SK-N-SH (cell line): ENCODE measurements at regions not wholly inside any gene's neighbourhood (a gene's known extent, or its start where the extent isn't known, plus 50 kb on each side); places are given as distances from the start of the nearest gene placed in this dataset.

Source experiments
- CTCF ChIA-PET: fragments of 300-600, 350-600 bp; formaldehyde crosslinking; extraction: SDS; loops from one replicate; lab custom pipeline; 2021; lab: Yijun Ruan, JAX
- POLR2A ChIA-PET: fragments of 350-600 bp; sonication (Branson Sonifier 250); formaldehyde crosslinking; extraction: SDS; loops from one replicate; lab custom pipeline; 2020; ENCODE audit warnings: antibody characterized with exemption, inconsistent platforms; lab: Yijun Ruan, JAX
- DNase-seq: peaks from one replicate; pipeline ENCODE4 v3.0.0; 2012
- H2AFZ ChIP-seq: fragments of 200-600 bp; sonication (generic); 2 replicates; pipeline ENCODE4 v1.8.1; 2016; ENCODE audit warnings: antibody characterized with exemption, mild to moderate bottlenecking, low read depth
- H3F3A ChIP-seq: fragments of 200-600 bp; sonication (generic); replicated peaks from 2 replicates; pipeline ENCODE3; 2016; ENCODE audit warnings: antibody characterized with exemption, mild to moderate bottlenecking; ENCODE audit not compliant: insufficient read depth
- H3K27ac ChIP-seq, 2 experiments: fragments of 200-500 bp in 1 of 2; fragments of 200-600 bp in 1 of 2; sonication (Bioruptor generic) in 1 of 2; sonication (generic), shearing (Covaris generic) in 1 of 2; 2 replicates each; pipeline versions ENCODE4 v1.5.1 to v1.6.1; 2014 to 2016; ENCODE audit warnings: low read depth in 2 of 2, inconsistent platforms in 1 of 2, low read length in 1 of 2, mild to moderate bottlenecking in 1 of 2, mixed read lengths in 1 of 2
- H3K27me3 ChIP-seq: fragments of 200-600 bp; sonication (generic), shearing (Covaris generic); 2 replicates; pipeline ENCODE4 v1.6.1; 2016; ENCODE audit warnings: mixed run types; ENCODE audit not compliant: insufficient read depth
- H3K36me3 ChIP-seq, 2 experiments: fragments of 200-500 bp in 1 of 2; fragments of 200-600 bp in 1 of 2; sonication (Bioruptor generic) in 1 of 2; sonication (generic) in 1 of 2; replicated peaks in 1 of 2; 2 replicates each; pipeline versions ENCODE3 to v1.5.1; 2014 to 2016; ENCODE audit warnings: low read length in 1 of 2, mild to moderate bottlenecking in 1 of 2; ENCODE audit not compliant: insufficient read depth in 2 of 2, control insufficient read depth in 1 of 2
- H3K4me1 ChIP-seq, 2 experiments: fragments of 200-500 bp in 1 of 2; fragments of 200-600 bp in 1 of 2; sonication (Bioruptor generic) in 1 of 2; sonication (generic), shearing (Covaris generic) in 1 of 2; 2 replicates each; pipeline versions ENCODE4 v1.5.1 to v1.6.1; 2014 to 2016; ENCODE audit warnings: low read depth in 1 of 2, low read length in 1 of 2, mixed run types in 1 of 2; ENCODE audit not compliant: insufficient read depth in 2 of 2, control insufficient read depth in 1 of 2
- H3K4me2 ChIP-seq: fragments of 200-600 bp; sonication (generic), shearing (Covaris generic); 2 replicates; pipeline ENCODE4 v1.6.1; 2017; ENCODE audit warnings: mixed run types
- H3K4me3 ChIP-seq, 2 experiments: fragments of 200-500 bp in 1 of 2; fragments of 200-600 bp in 1 of 2; sonication (Bioruptor generic) in 1 of 2; sonication (generic), shearing (Covaris generic) in 1 of 2; 2 replicates each; pipeline versions ENCODE4 v1.5.1 to v1.8.1; 2014 to 2016; ENCODE audit warnings: low read depth in 2 of 2, inconsistent platforms in 1 of 2, low read length in 1 of 2, mild to moderate bottlenecking in 1 of 2, mixed read lengths in 1 of 2, moderate library complexity in 1 of 2
- H3K79me2 ChIP-seq: fragments of 200-600 bp; sonication (generic); 2 replicates; pipeline ENCODE4 v1.8.1; 2017; ENCODE audit warnings: mild to moderate bottlenecking; ENCODE audit not compliant: insufficient read depth
- H3K9ac ChIP-seq: fragments of 200-600 bp; sonication (generic); 2 replicates; pipeline ENCODE4 v1.6.1; 2017; ENCODE audit warnings: mixed run types
- H3K9me2 ChIP-seq: fragments of 200-600 bp; sonication (generic); 2 replicates; pipeline ENCODE4 v1.6.1; 2017; ENCODE audit warnings: mixed run types
- H3K9me3 ChIP-seq: fragments of 200-600 bp; sonication (generic); 2 replicates; pipeline ENCODE4 v1.6.1; 2017; ENCODE audit warnings: mixed run types, mild to moderate bottlenecking, moderate library complexity
- H4K20me1 ChIP-seq: fragments of 200-600 bp; sonication (generic); 2 replicates; pipeline ENCODE4 v1.6.1; 2017; ENCODE audit warnings: mild to moderate bottlenecking, mixed run types; ENCODE audit not compliant: insufficient read depth
- CHD2 ChIP-seq: fragments of 150-350 bp; IDR thresholded peaks from 2 replicates; pipeline ENCODE4 v1.6.1; 2018; ENCODE audit warnings: low read length; ENCODE audit not compliant: partially characterized antibody
- FOSL2 ChIP-seq: IDR thresholded peaks from 2 replicates; pipeline ENCODE4 v1.4.0; 2012; ENCODE audit warnings: low read depth, mild to moderate bottlenecking, moderate library complexity, borderline replicate concordance
- FOXJ3 ChIP-seq: sonication (generic); formaldehyde crosslinking; IDR thresholded peaks from 2 replicates; pipeline ENCODE4 v1.5.1; 2020; ENCODE audit warnings: mild to moderate bottlenecking, missing genetic modification reagents
- GABPA ChIP-seq: IDR thresholded peaks from 2 replicates; pipeline ENCODE4 v1.4.0; 2012; ENCODE audit warnings: low read depth, mild to moderate bottlenecking
- GATA2 ChIP-seq: sonication (generic); formaldehyde crosslinking; IDR thresholded peaks from 2 replicates; pipeline ENCODE4 v1.5.0; 2020; ENCODE audit warnings: mild to moderate bottlenecking, missing genetic modification reagents
- NFIC ChIP-seq: IDR thresholded peaks from 2 replicates; pipeline ENCODE4 v1.4.0; 2012; ENCODE audit warnings: borderline replicate concordance
- RXRA ChIP-seq: IDR thresholded peaks from 2 replicates; pipeline ENCODE4 v1.4.0; 2012; ENCODE audit warnings: low read depth, mild to moderate bottlenecking, borderline replicate concordance
- SIN3A ChIP-seq: IDR thresholded peaks from 2 replicates; pipeline ENCODE4 v1.6.1; 2012; ENCODE audit warnings: low read depth, mild to moderate bottlenecking, low read length, moderate library complexity, borderline replicate concordance
- SMC3 ChIP-seq: IDR thresholded peaks from 2 replicates; pipeline ENCODE4 v1.6.1; 2012; ENCODE audit warnings: low read depth, low read length, improper control_type of control experiment
- TAF1 ChIP-seq: IDR thresholded peaks from 2 replicates; pipeline ENCODE4 v1.6.1; 2012; ENCODE audit warnings: low read depth, mild to moderate bottlenecking, low read length, moderate library complexity, borderline replicate concordance
- TCF12 ChIP-seq: IDR thresholded peaks from 2 replicates; pipeline ENCODE4 v1.4.0; 2012
- USF1 ChIP-seq: IDR thresholded peaks from 2 replicates; pipeline ENCODE4 v1.4.0; 2012; ENCODE audit warnings: low read depth, borderline replicate concordance
- USF2 ChIP-seq: fragments of 150-350 bp; IDR thresholded peaks from 2 replicates; pipeline ENCODE4 v1.6.1; 2017; ENCODE audit warnings: antibody characterized with exemption, low read length, low read depth, borderline replicate concordance
- YY1 ChIP-seq: IDR thresholded peaks from 2 replicates; pipeline ENCODE4 v1.4.0; 2012; ENCODE audit warnings: low read depth, mild to moderate bottlenecking
- ZBTB33 ChIP-seq: IDR thresholded peaks from 2 replicates; pipeline ENCODE4 v1.4.0; 2012; ENCODE audit warnings: low read depth, borderline replicate concordance
- WGBS: methylation state at CpG from one replicate; pipeline ENCODE4 v1.1.6; 2017; ENCODE audit warnings: low lambda C conversion rate; 5-methylcytosine and 5-hydroxymethylcytosine counted together
- TF ChIP-seq, protein P1 (sequence below): fragments of 150-350 bp; IDR thresholded peaks from 2 replicates; pipeline ENCODE4 v1.6.1; 2016; ENCODE audit warnings: mild to moderate bottlenecking, low read depth, low read length
- TF ChIP-seq, protein P2 (sequence below): fragments of 200-600 bp; sonication (generic); IDR thresholded peaks from 2 replicates; pipeline ENCODE4 v1.6.1; 2017; ENCODE audit warnings: antibody characterized with exemption, mild to moderate bottlenecking, moderate library complexity

GRCh38 chr6:10033223-10033829 lies 381.5 kb downstream of the TFAP2A start:
- DNase-seq = no peak
- POLR2A ChIA-PET = no interaction called here
- TF ChIP-seq TCF12 = no peak
- TF ChIP-seq TAF1 = no peak
- no peak for TF ChIP-seq NFIC
- no peak for TF ChIP-seq SMC3
- TF ChIP-seq ZBTB33 = no peak
- TF ChIP-seq, protein P1, sequence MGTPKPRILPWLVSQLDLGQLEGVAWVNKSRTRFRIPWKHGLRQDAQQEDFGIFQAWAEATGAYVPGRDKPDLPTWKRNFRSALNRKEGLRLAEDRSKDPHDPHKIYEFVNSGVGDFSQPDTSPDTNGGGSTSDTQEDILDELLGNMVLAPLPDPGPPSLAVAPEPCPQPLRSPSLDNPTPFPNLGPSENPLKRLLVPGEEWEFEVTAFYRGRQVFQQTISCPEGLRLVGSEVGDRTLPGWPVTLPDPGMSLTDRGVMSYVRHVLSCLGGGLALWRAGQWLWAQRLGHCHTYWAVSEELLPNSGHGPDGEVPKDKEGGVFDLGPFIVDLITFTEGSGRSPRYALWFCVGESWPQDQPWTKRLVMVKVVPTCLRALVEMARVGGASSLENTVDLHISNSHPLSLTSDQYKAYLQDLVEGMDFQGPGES = no peak
- no peak for TF ChIP-seq YY1
- TF ChIP-seq SIN3A = no peak
- TF ChIP-seq FOXJ3 = no peak
- Histone ChIP-seq H3K9ac (no peak overlapping the region), H3K4me1 (no peaks in the 10 kb centered on the region), H3F3A (no peaks in the 10 kb centered on the region), H3K27me3 (no peaks in the 10 kb centered on the region), H2AFZ (no peak overlapping the region), H3K9me2 (no peaks in the 10 kb centered on the region), H3K36me3 (no peaks in the 10 kb centered on the region), H4K20me1 (no peaks in the 10 kb centered on the region), H3K4me2 (no peak overlapping the region), H3K4me3 (no peak overlapping the region), H3K9me3 (no peaks in the 10 kb centered on the region), H3K27ac (no peak overlapping the region), H3K79me2 (no peaks in the 10 kb centered on the region)
- CTCF ChIA-PET = no interaction called here
- 1% methylated on average over 10 of the region's 10 CpGs for WGBS

GRCh38 chr6:10031617-10032016 lies 383.3 kb downstream of the TFAP2A start:
- H3F3A ChIP-seq = no peaks in the 10 kb centered on the region
- H3K9ac ChIP-seq = no peak overlapping the region
- POLR2A ChIA-PET = no interaction called here
- no peak overlapping the region for H3K4me3 ChIP-seq
- H3K27me3 ChIP-seq = no peaks in the 10 kb centered on the region
- H3K4me1 ChIP-seq = no peaks in the 10 kb centered on the region
- no peak overlapping the region for H3K4me2 ChIP-seq
- no peak overlapping the region for H3K27ac ChIP-seq
- no peak overlapping the region for H2AFZ ChIP-seq
- DNase-seq = no peak
- CTCF ChIA-PET = interaction anchor here (1.5 to 1.9 kb wide), 2 partner anchors 398 to 404 kb away, joined by 5 to 10 read pairs; no protein-coding TSS in a partner anchor
- H3K36me3 ChIP-seq = no peaks in the 10 kb centered on the region
- H4K20me1 ChIP-seq = no peaks in the 10 kb centered on the region
- no peaks in the 10 kb centered on the region for H3K9me2 ChIP-seq
- WGBS = 9% methylated on average over 2 of the region's 2 CpGs
- no peaks in the 10 kb centered on the region for H3K9me3 ChIP-seq
- H3K79me2 ChIP-seq = no peaks in the 10 kb centered on the region
- no peak for TF ChIP-seq YY1
- no peak for TF ChIP-seq USF2
- no peak for TF ChIP-seq SIN3A
- TF ChIP-seq, protein P1 = no peak
- TF ChIP-seq RXRA = no peak
- no peak for TF ChIP-seq FOSL2
- TF ChIP-seq GABPA = no peak
- TF ChIP-seq USF1 = no peak
- TF ChIP-seq, protein P2, sequence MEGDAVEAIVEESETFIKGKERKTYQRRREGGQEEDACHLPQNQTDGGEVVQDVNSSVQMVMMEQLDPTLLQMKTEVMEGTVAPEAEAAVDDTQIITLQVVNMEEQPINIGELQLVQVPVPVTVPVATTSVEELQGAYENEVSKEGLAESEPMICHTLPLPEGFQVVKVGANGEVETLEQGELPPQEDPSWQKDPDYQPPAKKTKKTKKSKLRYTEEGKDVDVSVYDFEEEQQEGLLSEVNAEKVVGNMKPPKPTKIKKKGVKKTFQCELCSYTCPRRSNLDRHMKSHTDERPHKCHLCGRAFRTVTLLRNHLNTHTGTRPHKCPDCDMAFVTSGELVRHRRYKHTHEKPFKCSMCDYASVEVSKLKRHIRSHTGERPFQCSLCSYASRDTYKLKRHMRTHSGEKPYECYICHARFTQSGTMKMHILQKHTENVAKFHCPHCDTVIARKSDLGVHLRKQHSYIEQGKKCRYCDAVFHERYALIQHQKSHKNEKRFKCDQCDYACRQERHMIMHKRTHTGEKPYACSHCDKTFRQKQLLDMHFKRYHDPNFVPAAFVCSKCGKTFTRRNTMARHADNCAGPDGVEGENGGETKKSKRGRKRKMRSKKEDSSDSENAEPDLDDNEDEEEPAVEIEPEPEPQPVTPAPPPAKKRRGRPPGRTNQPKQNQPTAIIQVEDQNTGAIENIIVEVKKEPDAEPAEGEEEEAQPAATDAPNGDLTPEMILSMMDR = no peak
- TF ChIP-seq GATA2 (CRISPR knock-in tag) = no peak
- TF ChIP-seq TAF1 = no peak
- TF ChIP-seq CHD2 = no peak
